ENCODE measurements at regions not wholly inside any gene's neighbourhood (a gene's known extent, or its start where the extent isn't known, plus 50 kb on each side); places are given as distances from the start of the nearest gene placed in this dataset.
"Not testable (repeated sequence)": the region's sequence is repeated elsewhere in the genome, so short reads cannot be mapped to it uniquely, and the experiment has no call there.

DNA sequence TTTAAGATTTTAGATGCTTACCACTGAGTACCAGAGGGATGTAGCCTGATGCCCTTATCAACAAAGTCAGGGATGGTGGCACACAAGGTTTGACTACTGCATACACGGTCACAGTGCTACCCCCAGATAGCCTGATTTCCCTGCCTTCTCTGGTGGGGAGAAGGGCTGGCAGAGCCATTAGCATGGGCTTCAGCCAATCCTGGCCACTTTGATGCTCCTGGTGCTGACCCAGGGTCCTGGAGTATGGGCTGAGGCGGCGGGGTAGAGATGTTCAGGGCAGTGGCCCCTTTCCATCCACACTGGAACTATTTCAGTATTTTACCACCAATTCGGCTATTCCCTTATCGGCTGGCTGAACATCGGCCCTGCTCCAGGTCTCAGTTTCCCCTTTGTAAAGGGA lies 83.2 kb downstream of the POTEB3 start:
- DNase-seq (ENCODE audit: low read depth), result not testable (repeated sequence)

DNA sequence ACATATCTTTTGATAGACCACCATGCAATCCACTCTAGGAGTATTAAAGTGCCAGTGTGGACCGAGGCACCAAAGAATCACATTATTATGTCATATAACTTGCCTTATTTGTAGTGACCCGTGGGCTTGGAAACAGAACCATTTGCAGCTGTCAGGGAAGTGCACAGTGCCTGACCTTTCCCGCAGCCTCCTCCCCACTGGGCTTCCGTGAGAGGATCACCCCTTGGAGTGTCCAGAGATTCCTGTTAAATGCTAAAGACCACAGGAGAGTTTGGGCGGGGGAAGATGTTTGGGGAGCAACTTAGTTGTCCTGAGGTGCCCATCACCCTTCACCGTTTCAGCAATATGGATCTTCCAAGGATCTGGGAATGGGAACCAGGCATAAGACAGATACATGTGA lies 84.4 kb downstream of the POTEB3 start:
- not testable (repeated sequence) for DNase-seq (ENCODE audit: low read depth)

DNA sequence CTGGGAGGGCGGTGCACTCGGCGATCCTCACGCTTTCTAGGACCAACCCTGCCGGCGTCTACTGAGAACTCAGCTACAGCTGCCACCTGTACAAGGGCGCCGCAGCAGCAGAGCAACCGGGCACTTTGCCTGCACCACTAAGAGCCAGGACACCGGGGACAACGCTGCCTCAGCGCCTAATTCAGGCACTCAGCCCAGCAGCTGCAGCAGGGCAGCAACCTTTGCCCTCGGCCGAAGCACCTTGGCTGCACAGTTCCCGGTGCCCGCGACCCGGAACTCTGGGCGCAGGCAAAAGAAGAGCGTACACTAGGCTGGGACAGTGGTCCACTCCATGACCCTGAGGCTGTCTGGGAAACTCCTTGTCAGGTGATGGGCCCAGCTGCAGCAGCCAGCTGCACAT lies 85.7 kb downstream of the POTEB3 start:
- DNase-seq (ENCODE audit: low read depth), result not testable (repeated sequence)

DNA sequence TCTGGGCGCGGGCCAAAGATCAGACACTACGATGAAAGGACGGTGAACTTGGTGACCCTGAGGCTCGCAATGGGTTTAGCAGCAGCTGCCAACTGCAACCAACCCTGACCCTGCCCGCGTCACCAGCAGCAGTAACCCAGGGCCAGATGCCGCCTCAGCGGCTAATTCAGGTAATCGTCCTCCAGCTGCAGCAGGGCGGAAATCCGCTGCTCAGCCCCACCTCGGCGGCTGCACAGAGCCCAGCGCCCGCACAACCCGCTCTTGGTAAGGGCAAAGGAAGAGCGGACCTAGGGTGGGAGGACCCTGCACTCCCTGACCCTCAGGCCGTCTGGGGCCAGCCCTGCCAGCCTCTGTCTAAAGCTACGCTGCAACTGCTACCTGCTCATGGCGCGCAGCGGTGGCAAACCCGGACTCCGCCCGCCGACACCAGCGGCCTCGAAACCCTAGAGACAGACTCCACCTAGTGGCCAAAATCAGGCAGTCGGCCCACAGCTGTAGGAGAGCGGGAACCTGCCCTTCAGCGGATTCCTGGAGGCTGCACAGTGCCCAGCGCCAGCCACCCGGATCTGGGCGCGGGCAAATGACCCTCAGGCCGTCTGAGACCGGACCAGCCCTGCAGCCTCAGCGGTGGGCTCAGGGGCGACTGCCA lies 87.5 kb downstream of the POTEB3 start:
- DNase-seq (ENCODE audit: low read depth), result not testable (repeated sequence)

DNA sequence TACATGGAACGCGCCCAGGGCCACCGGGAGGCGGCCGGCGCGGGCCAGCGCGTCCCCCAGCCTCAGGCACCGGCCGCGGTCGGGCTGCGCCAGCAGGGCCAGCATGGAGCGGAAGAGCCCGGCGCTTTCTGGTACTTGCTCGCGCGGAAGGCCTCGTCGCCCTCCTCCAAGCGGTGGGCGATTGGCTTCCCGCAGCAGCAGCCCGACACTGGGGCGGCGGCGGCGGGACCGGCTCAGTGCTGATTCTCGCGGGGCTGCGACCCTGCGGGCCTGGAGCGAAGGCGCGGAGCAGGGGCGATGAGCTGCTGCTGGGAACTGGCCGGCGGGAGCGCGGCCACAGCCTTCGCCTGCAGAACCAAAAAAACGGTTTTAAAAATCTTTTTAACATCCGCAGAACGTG lies 95.3 kb downstream of the POTEB3 start:
- DNase-seq (ENCODE audit: low read depth), result not testable (repeated sequence)

DNA sequence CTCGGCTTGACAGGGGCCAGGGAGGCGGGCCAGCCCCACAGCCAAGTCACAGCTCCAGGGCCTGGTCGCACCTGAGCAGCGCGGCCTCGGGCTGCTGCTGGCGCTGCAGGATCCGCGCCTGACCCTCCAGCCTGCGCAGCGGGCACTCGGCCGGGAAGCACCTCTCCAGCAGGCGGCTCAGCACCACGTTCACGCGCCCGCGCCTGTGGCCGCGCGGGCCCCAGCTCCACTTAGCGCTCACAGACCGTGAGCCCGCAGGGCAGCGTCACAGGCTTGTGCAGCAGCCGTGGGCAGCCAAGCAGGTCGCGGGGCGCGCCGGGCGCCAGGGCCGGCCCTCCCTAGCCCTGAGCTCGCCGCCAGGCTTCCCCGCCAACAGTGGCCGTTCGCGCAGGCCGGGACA lies 95.8 kb downstream of the POTEB3 start:
- DNase-seq (ENCODE audit: low read depth), result not testable (repeated sequence)

DNA sequence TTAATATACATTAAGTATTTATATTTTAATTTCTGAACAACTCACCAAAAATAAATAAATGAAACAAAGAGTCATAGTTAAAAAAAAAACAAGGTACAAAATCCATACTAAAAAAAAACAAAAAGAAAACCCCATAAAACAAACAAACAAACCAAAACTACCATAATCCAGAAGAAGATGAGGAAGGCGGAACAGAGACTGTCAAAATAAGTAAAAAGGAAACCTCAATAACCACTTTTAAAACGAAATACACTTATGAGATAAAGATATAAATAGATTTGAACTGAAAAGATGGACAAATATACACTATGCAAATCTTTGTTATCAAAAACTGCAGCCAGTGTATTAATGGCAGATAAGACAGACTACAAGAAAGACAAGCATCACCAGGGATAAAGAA lies 103.3 kb downstream of the POTEB3 start:
- DNase-seq (ENCODE audit: low read depth), result not testable (repeated sequence)

DNA sequence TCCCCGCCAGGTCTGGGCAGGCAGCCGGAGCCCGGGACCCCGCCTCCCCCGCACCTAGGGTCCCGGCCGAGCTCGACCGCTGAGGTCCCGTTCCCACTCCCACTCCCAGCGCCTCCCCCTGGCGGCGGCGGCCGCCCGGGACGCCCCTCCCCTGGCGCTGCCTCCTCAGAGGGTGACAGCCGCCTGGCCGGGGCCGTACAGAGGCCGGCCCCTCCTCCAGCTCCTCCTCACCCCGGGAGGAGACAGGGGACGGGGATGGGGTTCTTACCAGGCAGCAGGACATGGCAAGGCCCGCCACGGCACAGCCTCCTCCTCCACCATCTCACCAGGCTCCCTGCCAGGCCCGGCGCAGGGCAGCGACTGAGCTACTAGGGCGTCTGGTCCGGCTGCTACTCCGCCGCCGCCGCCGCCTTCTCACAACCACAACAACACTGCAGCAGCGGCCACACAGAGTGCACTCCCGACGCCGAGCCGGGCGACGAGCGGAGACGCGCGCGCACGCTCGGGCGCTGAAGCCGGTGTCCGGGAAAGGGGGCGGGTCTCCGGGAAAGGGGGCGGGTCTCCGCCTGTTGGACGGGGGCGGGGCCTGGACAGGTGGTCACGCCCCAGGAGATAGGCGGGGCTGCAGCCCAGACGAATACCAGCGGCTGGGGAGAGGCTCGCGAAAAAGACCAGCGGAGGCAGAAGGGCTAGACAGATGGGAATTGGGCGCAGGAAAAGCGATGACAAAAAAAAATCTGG lies 115.4 kb downstream of the POTEB3 start:
- DNase-seq (ENCODE audit: low read depth), result not testable (repeated sequence)

DNA sequence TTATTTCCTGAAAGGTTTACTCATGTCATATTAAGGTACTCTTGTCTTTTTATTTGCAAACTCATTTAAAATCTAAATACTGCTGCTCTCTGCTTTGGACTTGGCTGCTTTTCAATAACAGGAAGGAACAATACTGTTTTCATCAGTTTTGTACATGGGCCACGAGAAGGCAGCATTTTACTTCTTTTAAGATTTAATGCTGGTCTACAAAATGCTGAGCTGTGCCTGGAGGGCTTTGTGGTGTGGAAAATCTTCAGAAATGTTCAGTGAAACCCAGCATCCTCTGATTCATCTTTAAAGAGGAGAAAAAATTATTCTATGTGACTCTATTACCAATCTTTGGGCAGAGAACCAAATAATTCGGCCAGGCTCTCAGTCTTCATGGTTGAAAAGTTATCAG lies 155.9 kb downstream of the POTEB3 start:
- not testable (repeated sequence) for DNase-seq (ENCODE audit: low read depth)

DNA sequence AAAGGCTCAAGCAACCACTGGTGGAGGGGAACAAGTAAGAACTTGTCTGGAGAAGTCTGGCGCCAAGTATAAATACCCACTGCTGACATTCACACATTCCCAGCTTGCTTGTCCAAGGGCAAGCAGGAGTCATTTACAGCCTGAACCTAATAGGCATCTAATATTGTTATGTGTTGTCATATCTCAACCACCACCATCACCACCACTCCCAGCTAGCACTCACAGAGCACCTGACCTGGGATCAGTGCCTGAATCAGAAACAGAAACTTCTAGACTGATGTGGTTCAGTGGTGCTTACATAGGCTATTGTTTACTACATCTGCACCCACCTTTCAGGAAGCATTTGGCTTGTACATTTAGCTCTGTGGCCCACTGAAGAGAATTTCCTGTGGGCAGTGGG lies 157.1 kb downstream of the POTEB3 start:
- not testable (repeated sequence) for DNase-seq (ENCODE audit: low read depth)

DNA sequence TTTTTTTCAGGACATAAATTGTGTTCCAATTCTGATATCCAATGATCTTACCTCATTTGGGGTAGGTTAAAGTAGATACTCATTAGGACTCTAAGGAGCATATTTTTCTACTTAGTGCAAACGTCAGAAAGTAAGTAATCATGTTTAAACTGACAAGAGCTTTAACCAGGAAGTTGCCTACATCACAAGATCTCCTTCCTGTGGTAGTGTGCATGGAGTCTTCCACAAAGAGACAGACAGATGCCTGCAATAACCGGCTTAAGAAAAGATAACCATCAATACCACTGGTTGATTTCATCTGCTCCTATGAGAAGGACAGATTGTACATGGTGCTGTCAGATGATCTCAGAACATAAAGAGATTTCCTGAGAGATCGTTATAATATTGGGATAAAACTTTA lies 160.0 kb downstream of the POTEB3 start:
- DNase-seq (ENCODE audit: low read depth), result not testable (repeated sequence)

DNA sequence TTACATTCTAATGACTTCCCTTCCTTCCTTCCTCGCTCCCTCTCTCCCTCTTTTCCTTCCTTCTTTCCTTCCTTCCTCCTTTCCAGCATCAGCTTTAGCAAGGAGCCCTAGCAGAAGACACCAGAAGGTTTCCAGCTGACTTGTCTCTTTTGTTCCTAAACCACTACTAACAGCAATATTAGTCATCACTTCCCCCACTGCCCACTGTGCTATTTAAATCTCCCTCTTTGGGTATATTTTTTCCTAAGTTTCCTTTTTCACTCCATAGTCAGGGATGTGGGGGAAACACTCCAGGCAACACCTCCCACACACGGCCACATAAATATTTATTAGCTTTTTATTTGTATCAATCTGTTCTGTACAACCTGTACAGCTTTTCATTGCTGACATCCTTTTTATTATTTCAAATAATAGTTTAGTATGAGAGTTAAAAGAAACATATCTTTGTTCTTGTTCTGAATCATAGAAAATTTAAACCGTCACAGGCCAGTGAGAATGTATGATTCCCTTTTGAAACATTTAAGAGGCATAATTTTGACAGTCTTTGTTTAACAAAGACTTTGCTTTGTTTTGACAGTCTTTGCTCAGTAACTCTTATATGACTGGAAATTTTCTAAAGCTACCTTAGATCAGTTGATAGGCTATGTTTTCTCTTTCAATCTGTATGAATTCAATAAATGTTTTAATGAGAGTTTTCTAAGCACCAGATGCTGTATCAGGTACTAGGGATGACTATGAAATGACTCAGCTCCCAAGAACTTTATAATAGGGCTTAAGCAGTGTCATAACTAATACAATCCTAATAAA lies 167.9 kb downstream of the POTEB3 start:
- DNase-seq (ENCODE audit: low read depth), result peak; percentile 76

DNA sequence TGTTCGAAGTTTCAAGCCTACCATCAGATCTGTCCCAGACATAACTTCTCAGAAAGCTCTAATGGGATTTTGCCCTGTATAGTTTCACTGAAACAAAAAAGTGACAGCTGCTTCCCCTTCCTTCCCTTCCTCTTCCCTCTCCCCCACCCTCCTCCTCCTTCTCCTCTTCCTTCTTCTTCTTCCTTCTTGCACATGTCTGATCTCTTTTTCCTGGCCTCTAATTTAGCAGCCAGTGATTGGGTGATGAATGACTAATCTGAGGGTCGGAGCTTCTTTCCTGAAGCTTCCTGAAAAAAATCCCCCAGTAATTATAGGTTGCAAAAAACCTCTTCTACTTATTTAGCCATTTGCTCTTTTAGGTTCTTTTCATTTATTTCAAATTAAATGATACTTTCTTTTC lies 168.7 kb downstream of the POTEB3 start:
- DNase-seq (ENCODE audit: low read depth), result peak; percentile 30

DNA sequence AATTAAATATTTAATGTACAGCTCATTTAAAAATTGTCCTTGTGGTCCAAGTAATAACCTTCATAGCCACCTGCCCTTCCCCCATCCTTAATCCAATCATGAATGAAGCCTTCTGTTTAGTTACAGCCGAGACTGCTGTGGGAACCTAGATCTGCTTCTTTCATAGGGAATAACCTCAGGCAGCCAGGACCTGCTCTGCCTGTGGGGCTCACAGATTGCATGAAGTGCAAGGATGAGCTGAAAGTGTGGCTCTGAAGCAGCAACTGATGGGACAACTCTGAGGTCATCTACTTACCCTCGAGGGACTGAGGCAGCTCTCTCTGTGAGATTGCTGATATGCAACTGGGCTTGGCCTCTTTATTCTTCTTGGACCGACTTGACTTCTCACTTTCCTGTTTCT lies 169.8 kb downstream of the POTEB3 start:
- DNase-seq (ENCODE audit: low read depth), result peak; percentile 0

DNA sequence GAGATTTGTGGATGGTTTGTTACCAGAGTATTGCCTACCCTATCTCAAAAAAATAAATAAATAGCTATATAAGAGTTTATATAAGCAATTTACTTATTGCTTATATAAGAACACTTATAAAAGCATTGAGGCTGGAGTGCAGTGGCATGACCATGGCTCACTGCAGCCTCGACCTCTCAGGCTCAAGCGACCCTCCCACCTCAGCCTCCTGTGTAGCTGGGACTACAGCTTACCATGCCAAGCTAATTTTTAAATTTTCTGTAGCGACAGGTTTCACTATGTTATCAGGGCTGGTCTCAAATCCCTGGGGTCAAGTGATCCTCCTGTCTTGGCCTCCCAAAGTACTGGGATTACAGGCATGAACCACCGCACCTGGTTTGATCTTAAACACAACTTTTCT lies 170.6 kb downstream of the POTEB3 start:
- not testable (repeated sequence) for DNase-seq (ENCODE audit: low read depth)

DNA sequence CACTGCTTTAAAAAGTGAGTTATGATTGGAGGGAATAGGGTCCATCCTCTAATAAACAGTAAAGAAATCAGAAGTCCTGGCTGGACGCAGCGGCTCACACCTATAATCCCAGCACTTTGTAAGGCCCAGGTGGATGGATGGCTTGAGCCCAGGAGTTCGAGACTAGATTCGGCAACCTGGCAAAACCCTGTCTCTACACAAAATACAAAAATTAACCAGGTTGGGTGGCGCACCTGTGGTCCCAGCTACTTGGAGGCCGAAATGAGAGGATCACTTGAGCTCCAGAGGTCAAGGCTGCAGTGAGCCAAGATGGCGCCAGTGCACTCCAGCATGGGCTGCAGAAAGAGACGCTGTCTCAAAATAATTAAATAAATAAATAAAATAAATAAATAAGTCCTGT lies 171.2 kb downstream of the POTEB3 start:
- DNase-seq (ENCODE audit: low read depth), result no peak

DNA sequence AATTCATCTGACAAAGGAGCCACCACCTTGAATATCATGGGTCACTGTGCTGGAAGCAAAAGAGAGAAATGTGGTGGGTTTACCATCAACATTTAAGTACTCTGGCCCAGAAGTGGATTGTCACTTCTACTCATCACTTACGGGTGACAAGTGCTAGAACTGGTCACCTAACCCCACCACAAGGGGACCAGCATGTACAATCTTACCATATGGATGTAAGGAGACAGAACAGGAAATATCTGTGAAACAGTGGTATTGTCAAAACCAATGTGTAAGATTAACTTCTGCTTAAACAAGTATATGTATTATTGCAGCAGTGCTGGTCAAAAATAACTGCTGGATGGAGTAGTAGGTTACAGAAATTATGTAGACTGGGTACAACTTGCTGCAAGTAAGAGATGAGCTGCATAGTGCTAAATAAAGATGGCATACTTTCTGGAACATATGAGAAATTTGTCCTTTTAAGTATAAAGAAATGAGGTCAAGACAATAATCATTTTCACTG lies 171.8 kb downstream of the POTEB3 start:
- no peak for DNase-seq (ENCODE audit: low read depth)

DNA sequence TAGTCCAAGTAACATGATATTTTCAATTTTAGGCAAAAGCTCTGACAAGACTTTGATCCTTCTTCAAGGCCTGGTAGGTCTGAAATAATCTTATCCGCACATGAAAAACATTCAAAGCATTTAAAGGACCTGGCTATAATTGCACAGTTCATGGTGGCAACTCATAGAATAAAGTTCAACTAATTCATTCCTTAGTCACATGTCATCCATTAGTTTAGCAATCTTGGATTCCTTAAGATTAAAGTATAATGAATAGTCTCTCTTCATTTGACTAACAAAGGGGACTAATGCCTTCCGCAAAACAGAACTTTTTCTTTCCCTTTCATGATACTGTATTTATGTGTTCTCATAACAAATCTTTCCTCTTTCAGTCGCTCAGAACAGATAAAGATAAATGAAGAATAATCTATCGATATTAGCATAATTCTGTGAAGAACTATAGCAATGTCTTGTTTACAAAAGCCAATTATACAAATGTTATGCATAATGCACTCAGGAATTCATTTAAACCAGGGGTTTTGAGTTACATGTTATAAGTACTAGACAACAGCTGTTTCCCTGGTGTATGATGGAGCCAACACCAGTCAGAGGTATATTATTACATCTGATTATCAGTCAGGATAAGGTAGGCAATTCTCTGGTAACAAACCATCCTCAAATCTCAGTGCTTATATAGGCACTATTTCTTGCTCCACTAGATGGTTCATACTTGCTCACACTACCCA lies 172.5 kb downstream of the POTEB3 start:
- DNase-seq (ENCODE audit: low read depth), result no peak

DNA sequence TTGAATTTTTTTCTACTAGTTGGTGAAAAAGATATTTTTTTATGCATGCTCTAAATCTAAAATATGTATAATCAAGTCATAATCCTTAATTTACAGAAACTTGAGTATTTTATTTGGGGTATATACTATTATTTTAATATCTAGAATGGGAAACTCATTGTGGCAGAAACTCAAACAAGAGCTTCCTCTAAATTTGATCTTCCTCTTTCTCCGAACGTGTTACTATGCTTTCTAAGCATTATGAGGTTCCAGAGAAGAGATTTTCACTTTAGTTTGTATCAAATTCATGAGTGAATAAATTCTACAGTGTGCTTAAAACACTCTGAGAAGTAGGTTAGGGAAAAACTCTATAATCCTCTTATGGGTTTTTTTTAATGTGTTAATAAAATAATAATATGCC lies 173.1 kb downstream of the POTEB3 start:
- no peak for DNase-seq (ENCODE audit: low read depth)

DNA sequence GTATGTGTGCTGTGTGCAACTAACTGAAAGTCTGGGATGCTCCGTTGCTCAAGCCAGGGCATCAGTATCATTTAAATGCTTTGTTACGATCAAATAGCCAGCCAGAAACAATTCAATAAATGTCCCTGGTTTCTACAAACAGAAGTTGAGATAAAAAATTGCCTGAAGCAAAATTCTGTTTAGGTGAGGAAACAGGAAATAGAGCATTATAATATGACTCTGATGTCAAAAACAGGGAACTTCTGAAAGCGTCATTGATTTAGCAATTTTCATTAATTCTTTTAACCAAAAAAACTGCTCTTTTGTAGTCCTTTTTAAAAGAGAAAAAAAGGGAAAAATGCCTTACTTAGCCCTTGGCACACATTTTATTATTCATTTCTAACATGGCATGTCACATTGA lies 174.7 kb downstream of the POTEB3 start:
- not testable (repeated sequence) for DNase-seq (ENCODE audit: low read depth)

DNA sequence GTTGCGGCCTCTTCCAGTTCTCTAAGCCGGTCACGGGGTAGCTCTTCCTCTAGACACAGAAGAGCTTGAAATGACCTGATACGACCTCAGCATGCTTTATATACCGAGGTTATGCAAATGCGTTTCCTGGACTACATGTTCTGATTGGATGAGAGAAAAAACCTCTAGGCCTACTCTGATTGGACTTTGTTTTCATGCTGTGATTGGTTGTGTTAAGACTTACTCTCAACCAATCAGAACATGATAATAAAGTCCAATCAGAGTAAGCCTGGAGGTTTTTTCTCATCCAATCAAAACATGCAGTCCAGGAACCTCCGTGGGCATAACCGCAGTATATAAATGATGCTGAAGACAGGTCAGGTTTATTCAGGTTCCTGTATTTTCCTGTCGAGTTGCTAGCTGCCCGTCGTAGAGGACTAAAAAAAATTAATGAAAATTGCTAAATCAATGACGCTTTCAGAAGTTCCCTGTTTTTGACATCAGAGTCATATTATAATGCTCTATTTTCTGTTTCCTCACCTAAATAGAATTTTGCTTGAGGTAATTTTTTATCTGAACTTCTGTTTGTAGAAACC lies 177.4 kb downstream of the POTEB3 start:
- peak; percentile 25 for DNase-seq (ENCODE audit: low read depth)

Data from HT1080 (cell line).